Hepatocyte (in vitro differentiated cells): ENCODE measurements at regions not wholly inside any gene's neighbourhood (a gene's known extent, or its start where the extent isn't known, plus 50 kb on each side); places are given as distances from the start of the nearest gene placed in this dataset.

ENCODE experiments used
- EZH2 ChIP-seq: fragments of 200-600 bp; sonication (generic); IDR thresholded peaks from 2 replicates; pipeline ENCODE4 v1.6.1; 2016; ENCODE audit warnings: antibody characterized with exemption, mild to moderate bottlenecking, borderline replicate concordance
- TF ChIP-seq, protein P1 (sequence below): fragments of 200-600 bp; sonication (generic); IDR thresholded peaks from 2 replicates; pipeline ENCODE4 v1.5.1; 2016; ENCODE audit warnings: antibody characterized with exemption, mild to moderate bottlenecking; ENCODE audit not compliant: poor library complexity

DNA sequence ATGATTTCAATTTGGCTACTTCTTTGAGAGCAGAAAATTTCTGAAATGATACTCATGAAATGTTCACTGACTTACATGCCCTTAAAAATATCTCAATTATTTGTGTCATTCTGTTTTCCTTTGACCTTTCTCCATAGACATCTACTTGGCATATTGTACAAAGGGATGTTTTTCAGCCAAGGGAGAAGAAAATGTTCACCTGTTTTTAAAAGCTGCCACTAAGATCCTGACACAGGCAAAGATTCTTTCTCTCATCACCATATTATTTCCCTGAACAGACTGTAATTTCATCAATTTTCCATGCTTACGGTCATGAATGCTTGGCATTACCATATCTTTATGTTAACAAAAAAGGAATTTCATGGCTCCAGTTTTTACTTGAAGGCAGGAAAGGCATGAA lies 67.4 kb upstream of the DBX1 start:
- TF ChIP-seq, protein P1, sequence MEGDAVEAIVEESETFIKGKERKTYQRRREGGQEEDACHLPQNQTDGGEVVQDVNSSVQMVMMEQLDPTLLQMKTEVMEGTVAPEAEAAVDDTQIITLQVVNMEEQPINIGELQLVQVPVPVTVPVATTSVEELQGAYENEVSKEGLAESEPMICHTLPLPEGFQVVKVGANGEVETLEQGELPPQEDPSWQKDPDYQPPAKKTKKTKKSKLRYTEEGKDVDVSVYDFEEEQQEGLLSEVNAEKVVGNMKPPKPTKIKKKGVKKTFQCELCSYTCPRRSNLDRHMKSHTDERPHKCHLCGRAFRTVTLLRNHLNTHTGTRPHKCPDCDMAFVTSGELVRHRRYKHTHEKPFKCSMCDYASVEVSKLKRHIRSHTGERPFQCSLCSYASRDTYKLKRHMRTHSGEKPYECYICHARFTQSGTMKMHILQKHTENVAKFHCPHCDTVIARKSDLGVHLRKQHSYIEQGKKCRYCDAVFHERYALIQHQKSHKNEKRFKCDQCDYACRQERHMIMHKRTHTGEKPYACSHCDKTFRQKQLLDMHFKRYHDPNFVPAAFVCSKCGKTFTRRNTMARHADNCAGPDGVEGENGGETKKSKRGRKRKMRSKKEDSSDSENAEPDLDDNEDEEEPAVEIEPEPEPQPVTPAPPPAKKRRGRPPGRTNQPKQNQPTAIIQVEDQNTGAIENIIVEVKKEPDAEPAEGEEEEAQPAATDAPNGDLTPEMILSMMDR = no peak
- TF ChIP-seq EZH2 = no peak
